ENCODE measurements at regions not wholly inside any gene's neighbourhood (a gene's known extent, or its start where the extent isn't known, plus 50 kb on each side); places are given as distances from the start of the nearest gene placed in this dataset.

DNA sequence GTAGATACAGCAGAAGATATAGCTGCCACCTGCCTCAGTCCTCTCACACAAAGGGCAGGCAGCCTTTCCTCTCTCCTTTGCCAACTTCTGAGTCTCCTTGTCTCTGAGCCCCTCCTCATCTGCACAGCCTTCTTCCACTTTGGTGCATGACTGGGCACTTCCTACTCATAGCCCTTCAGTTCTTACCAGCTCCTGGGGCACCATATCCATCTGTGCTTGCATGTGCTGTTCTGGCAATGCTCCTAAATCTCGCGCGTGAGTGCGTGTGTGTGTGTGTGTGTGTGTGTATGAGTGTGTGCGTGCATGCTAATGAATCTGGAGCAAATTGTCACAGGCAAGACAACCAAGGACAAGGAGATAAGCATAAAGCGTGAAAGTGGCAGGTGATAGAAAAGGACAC is 1271.6 kb upstream of the SORCS1 start:
- TF ChIP-seq ZBTB7A (IDR thresholded peaks at IDR 0.05; ENCODE audit: low read depth) (no peak), YY1 (IDR thresholded peaks at IDR 0.05; ENCODE audit: low read depth) (no peak), CEBPB (IDR thresholded peaks at IDR 0.05) (no peak), CREB1 (IDR thresholded peaks at IDR 0.05; ENCODE audit: low read depth) (no peak), FOXM1 (IDR thresholded peaks at IDR 0.05; ENCODE audit: borderline replicate concordance, low read depth) (no peak), RAD21 (IDR thresholded peaks at IDR 0.05; ENCODE audit: low read depth) (no peak), EGR1 (IDR thresholded peaks at IDR 0.05) (no peak), TAF1 (IDR thresholded peaks at IDR 0.05; ENCODE audit: low read depth) (no peak), TEAD4 (IDR thresholded peaks at IDR 0.05) (no peak), TCF12 (IDR thresholded peaks at IDR 0.05; ENCODE audit: low read depth) (no peak)
- TF ChIP-seq, protein P1, sequence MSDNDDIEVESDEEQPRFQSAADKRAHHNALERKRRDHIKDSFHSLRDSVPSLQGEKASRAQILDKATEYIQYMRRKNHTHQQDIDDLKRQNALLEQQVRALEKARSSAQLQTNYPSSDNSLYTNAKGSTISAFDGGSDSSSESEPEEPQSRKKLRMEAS (IDR thresholded peaks at IDR 0.05): no peak
- TF ChIP-seq, protein P2, sequence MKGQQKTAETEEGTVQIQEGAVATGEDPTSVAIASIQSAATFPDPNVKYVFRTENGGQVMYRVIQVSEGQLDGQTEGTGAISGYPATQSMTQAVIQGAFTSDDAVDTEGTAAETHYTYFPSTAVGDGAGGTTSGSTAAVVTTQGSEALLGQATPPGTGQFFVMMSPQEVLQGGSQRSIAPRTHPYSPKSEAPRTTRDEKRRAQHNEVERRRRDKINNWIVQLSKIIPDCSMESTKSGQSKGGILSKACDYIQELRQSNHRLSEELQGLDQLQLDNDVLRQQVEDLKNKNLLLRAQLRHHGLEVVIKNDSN (IDR thresholded peaks at IDR 0.05): no peak

DNA sequence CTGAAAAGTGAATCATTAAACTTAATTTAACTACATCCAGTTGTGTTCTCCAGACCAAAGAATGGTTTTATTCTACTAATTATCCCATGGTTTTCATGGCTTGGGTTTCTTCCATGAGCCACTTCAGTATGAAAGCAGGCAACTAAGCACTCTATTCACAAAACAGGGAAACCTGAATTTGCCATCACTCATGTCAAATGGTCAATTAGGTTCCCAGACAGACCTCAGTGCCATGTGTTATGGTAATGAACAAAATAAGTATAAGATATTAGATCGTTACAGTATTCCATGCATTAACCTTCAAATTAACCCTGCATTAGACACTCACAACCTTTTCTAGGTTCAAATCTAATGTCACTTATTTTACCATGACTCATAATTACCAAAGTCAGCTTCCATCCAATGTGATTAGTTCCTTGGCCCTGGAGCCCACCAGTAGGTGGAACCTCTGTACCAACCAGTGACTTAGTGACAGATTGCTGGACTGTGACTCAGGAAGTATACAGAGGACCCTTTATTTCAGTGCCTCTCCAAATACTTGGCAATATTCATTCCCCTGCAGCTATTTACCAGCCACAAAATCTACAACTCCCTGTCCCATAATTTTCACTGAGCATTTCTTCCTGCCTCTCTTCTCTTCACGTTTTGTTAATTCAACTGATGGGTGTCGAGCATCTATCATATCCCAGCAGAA is 1270.2 kb upstream of the SORCS1 start:
- TF ChIP-seq CREB1 (IDR thresholded peaks at IDR 0.05; ENCODE audit: low read depth) (no peak), YY1 (IDR thresholded peaks at IDR 0.05; ENCODE audit: low read depth) (no peak), EGR1 (IDR thresholded peaks at IDR 0.05) (no peak), TAF1 (IDR thresholded peaks at IDR 0.05; ENCODE audit: low read depth) (no peak), FOXM1 (IDR thresholded peaks at IDR 0.05; ENCODE audit: borderline replicate concordance, low read depth) (no peak), NFIC (IDR thresholded peaks at IDR 0.05) (no peak), RAD21 (IDR thresholded peaks at IDR 0.05; ENCODE audit: low read depth) (no peak), CEBPB (IDR thresholded peaks at IDR 0.05) (no peak)
- TF ChIP-seq, protein P1 (IDR thresholded peaks at IDR 0.05): no peak

DNA sequence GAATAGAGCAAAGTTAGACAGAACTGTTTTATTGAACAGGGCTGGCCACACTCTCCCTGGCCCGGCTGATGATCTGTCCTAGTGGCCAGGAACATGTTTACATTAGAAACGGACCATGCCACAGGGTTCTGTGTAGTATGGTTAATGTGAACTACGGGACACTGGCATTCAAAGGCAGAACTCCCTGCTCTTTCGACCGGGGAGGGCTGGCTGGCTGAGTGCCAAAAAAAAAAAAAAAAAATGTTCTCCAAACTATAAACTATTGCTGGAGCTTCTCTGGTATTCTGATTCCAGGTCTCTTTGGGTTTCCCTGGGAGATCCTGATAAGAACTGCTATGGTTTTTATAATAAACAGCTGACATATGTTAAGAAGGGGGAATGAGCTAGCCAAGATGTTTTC is 1262.6 kb upstream of the SORCS1 start:
- TF ChIP-seq, protein P3, sequence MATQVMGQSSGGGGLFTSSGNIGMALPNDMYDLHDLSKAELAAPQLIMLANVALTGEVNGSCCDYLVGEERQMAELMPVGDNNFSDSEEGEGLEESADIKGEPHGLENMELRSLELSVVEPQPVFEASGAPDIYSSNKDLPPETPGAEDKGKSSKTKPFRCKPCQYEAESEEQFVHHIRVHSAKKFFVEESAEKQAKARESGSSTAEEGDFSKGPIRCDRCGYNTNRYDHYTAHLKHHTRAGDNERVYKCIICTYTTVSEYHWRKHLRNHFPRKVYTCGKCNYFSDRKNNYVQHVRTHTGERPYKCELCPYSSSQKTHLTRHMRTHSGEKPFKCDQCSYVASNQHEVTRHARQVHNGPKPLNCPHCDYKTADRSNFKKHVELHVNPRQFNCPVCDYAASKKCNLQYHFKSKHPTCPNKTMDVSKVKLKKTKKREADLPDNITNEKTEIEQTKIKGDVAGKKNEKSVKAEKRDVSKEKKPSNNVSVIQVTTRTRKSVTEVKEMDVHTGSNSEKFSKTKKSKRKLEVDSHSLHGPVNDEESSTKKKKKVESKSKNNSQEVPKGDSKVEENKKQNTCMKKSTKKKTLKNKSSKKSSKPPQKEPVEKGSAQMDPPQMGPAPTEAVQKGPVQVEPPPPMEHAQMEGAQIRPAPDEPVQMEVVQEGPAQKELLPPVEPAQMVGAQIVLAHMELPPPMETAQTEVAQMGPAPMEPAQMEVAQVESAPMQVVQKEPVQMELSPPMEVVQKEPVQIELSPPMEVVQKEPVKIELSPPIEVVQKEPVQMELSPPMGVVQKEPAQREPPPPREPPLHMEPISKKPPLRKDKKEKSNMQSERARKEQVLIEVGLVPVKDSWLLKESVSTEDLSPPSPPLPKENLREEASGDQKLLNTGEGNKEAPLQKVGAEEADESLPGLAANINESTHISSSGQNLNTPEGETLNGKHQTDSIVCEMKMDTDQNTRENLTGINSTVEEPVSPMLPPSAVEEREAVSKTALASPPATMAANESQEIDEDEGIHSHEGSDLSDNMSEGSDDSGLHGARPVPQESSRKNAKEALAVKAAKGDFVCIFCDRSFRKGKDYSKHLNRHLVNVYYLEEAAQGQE (IDR thresholded peaks at IDR 0.05; ENCODE audit: low read depth): no peak
- TF ChIP-seq NFIC (IDR thresholded peaks at IDR 0.05): peak; percentile 46
- no peak for TF ChIP-seq FOXM1 (IDR thresholded peaks at IDR 0.05; ENCODE audit: borderline replicate concordance, low read depth)

DNA sequence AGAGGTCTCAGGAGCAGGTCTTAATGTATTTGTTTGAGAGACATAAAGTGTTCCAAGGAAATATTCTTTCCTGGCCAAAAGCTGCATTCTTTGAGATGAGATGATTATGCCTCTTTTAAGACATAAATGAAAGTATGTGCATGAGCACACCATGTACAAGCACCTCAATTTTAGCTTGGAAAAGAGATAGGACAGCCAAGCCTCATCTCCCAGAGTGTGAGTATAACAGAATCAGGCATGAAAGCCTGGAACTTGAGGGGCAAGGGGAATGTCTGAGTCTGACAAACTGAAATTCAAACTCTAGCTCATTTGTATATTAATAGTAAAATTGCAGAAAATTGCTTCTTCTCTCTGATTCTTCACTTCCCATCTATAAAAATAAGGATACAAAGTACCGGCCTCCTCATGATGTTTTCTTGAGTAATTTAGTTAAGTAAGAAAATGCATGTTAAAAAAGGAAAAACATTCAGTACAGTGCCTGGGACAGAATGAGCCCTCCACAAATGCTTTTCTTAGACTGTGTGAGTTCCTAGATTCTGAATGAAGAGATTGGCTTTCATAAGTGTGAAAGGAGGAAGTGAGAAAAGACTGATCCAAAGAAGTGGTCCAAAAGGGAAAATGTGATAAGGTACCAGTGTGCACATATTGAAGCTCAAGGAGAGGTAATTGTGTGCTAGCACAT is 1260.9 kb upstream of the SORCS1 start:
- TF ChIP-seq CREB1 (IDR thresholded peaks at IDR 0.05; ENCODE audit: low read depth): no peak
- TF ChIP-seq, protein P3 (IDR thresholded peaks at IDR 0.05; ENCODE audit: low read depth): no peak
- TF ChIP-seq FOXM1 (IDR thresholded peaks at IDR 0.05; ENCODE audit: borderline replicate concordance, low read depth): no peak
- TF ChIP-seq, protein P2 (IDR thresholded peaks at IDR 0.05): no peak

DNA sequence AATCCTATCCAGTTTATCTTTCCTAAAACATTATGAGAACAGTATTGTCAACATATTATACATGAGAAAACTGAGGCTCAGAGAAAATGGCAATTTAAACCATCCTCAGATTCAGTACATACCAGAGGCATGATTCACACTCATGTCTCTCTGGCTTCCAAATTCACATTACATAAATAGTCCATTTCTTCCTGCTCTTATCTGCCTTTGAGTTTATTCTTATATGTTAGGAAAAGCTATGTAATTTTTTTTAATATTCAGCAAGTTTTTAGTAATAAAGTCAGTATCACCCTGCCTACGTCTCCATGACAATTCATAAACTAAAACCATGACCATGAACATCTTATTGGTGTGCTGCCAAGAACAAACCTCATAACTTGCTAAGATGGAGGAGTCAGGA is 1260.2 kb upstream of the SORCS1 start:
- no peak for TF ChIP-seq CREB1 (IDR thresholded peaks at IDR 0.05; ENCODE audit: low read depth)
- no peak for TF ChIP-seq RAD21 (IDR thresholded peaks at IDR 0.05; ENCODE audit: low read depth)
- TF ChIP-seq ZBTB7A (IDR thresholded peaks at IDR 0.05; ENCODE audit: low read depth): no peak
- TF ChIP-seq FOXM1 (IDR thresholded peaks at IDR 0.05; ENCODE audit: borderline replicate concordance, low read depth): no peak
- TF ChIP-seq EGR1 (IDR thresholded peaks at IDR 0.05): no peak
- TF ChIP-seq TEAD4 (IDR thresholded peaks at IDR 0.05): no peak
- TF ChIP-seq, protein P1 (IDR thresholded peaks at IDR 0.05): no peak
- no peak for TF ChIP-seq TAF1 (IDR thresholded peaks at IDR 0.05; ENCODE audit: low read depth)
- TF ChIP-seq YY1 (IDR thresholded peaks at IDR 0.05; ENCODE audit: low read depth): no peak
- TF ChIP-seq TCF12 (IDR thresholded peaks at IDR 0.05; ENCODE audit: low read depth): no peak
- no peak for TF ChIP-seq NFIC (IDR thresholded peaks at IDR 0.05)
- TF ChIP-seq, protein P3 (IDR thresholded peaks at IDR 0.05; ENCODE audit: low read depth): no peak
- no peak for TF ChIP-seq CEBPB (IDR thresholded peaks at IDR 0.05)
- TF ChIP-seq, protein P2 (IDR thresholded peaks at IDR 0.05): no peak
- TF ChIP-seq EP300 (IDR thresholded peaks at IDR 0.05; ENCODE audit: borderline replicate concordance): no peak

Measured in Ishikawa (cell line).